ENCODE measurements at regions not wholly inside any gene's neighbourhood (a gene's known extent, or its start where the extent isn't known, plus 50 kb on each side); places are given as distances from the start of the nearest gene placed in this dataset.

GRCh38 chr17:72049914-72050313, 70.9 kb upstream of the SOX9 start:
- no peak overlapping the region for H3K4me3 ChIP-seq (replicated peaks; ENCODE audit: insufficient read depth, low read length)
- DNase-seq (ENCODE audit: low read depth in 1 of 2, low spot score in 1 of 2): no peak
- H3K27ac ChIP-seq (replicated peaks): no peak overlapping the region
- H3K27me3 ChIP-seq (ENCODE audit: insufficient read depth, poor library complexity, severe bottlenecking): no peaks in the 10 kb centered on the region
- TF ChIP-seq SPI1 (IDR thresholded peaks at IDR 0.05; ENCODE audit: borderline replicate concordance, low read depth) (no peak), CTCF (IDR thresholded peaks at IDR 0.05; ENCODE audit: insufficient read depth, low read length) (no peak), POLR2AphosphoS5 (IDR thresholded peaks at IDR 0.05; ENCODE audit: low read depth) (no peak), GABPA (IDR thresholded peaks at IDR 0.05; ENCODE audit: low read depth) (no peak), REST (IDR thresholded peaks at IDR 0.05; ENCODE audit: insufficient replicate concordance, low read depth) (no peak)

GRCh38 chr17:72053036-72053435, 67.8 kb upstream of the SOX9 start:
- no peak overlapping the region for H3K27ac ChIP-seq (replicated peaks)
- H3K4me3 ChIP-seq (replicated peaks; ENCODE audit: insufficient read depth, low read length): no peak overlapping the region
- TF ChIP-seq SPI1 (IDR thresholded peaks at IDR 0.05; ENCODE audit: borderline replicate concordance, low read depth) (no peak), REST (IDR thresholded peaks at IDR 0.05; ENCODE audit: insufficient replicate concordance, low read depth) (no peak), GABPA (IDR thresholded peaks at IDR 0.05; ENCODE audit: low read depth) (no peak), CTCF (IDR thresholded peaks at IDR 0.05; ENCODE audit: insufficient read depth, low read length) (no peak)
- H3K27me3 ChIP-seq (ENCODE audit: insufficient read depth, poor library complexity, severe bottlenecking): no peaks in the 10 kb centered on the region
- no peak for DNase-seq (ENCODE audit: low read depth in 1 of 2, low spot score in 1 of 2)

GRCh38 chr17:72053449-72053848, 67.4 kb upstream of the SOX9 start:
- no peak overlapping the region for H3K27ac ChIP-seq (replicated peaks)
- no peak for DNase-seq (ENCODE audit: low read depth in 1 of 2, low spot score in 1 of 2)
- no peak for TF ChIP-seq CTCF (IDR thresholded peaks at IDR 0.05; ENCODE audit: insufficient read depth, low read length)
- no peak for TF ChIP-seq GABPA (IDR thresholded peaks at IDR 0.05; ENCODE audit: low read depth)
- TF ChIP-seq POLR2AphosphoS5 (IDR thresholded peaks at IDR 0.05; ENCODE audit: low read depth): no peak
- no peak for TF ChIP-seq SPI1 (IDR thresholded peaks at IDR 0.05; ENCODE audit: borderline replicate concordance, low read depth)
- H3K27me3 ChIP-seq (ENCODE audit: insufficient read depth, poor library complexity, severe bottlenecking): no peaks in the 10 kb centered on the region
- no peak overlapping the region for H3K4me3 ChIP-seq (replicated peaks; ENCODE audit: insufficient read depth, low read length)

GRCh38 chr17:72056155-72056554, 64.7 kb upstream of the SOX9 start:
- no peaks in the 10 kb centered on the region for H3K27me3 ChIP-seq (ENCODE audit: insufficient read depth, poor library complexity, severe bottlenecking)
- no peak for DNase-seq (ENCODE audit: low read depth in 1 of 2, low spot score in 1 of 2)
- TF ChIP-seq POLR2AphosphoS5 (IDR thresholded peaks at IDR 0.05; ENCODE audit: low read depth): no peak
- TF ChIP-seq REST (IDR thresholded peaks at IDR 0.05; ENCODE audit: insufficient replicate concordance, low read depth): no peak
- no peak for TF ChIP-seq SPI1 (IDR thresholded peaks at IDR 0.05; ENCODE audit: borderline replicate concordance, low read depth)
- no peak for TF ChIP-seq CTCF (IDR thresholded peaks at IDR 0.05; ENCODE audit: insufficient read depth, low read length)
- TF ChIP-seq GABPA (IDR thresholded peaks at IDR 0.05; ENCODE audit: low read depth): no peak

More at GRCh38 chr17:72056155-72056554, 64.7 kb upstream of the SOX9 start:
- Histone ChIP-seq H3K4me3 (replicated peaks; ENCODE audit: insufficient read depth, low read length) (no peak overlapping the region), H3K27ac (replicated peaks) (no peak overlapping the region)

Measured in HL-60 (cell line).